HCT116 (cell line): ENCODE measurements at regions not wholly inside any gene's neighbourhood (a gene's known extent, or its start where the extent isn't known, plus 50 kb on each side); places are given as distances from the start of the nearest gene placed in this dataset.

Experiments
- CTCF ChIP-seq, 3 experiments: fragments of 200-600 bp in 1 of 3; sonication (generic) in 1 of 3; IDR thresholded peaks in 2 of 3; conservative IDR thresholded peaks in 1 of 3; 2 replicates each; pipeline ENCODE4 v1.5.1; 2012 to 2017; ENCODE audit warnings: low read depth in 2 of 3, low read length in 2 of 3, antibody characterized with exemption in 1 of 3, borderline replicate concordance in 1 of 3, control low read depth in 1 of 3, mild to moderate bottlenecking in 1 of 3, mixed read lengths in 1 of 3, mixed run types in 1 of 3, moderate library complexity in 1 of 3; ENCODE audit not compliant: insufficient read depth in 1 of 3
- POLR2A ChIP-seq: IDR thresholded peaks from 2 replicates; pipeline ENCODE4 v1.7.0; 2011; ENCODE audit warnings: borderline replicate concordance; ENCODE audit not compliant: insufficient read depth, insufficient read length; ENCODE audit errors: extremely low read depth
- POLR2AphosphoS5 ChIP-seq: IDR thresholded peaks from 2 replicates; pipeline ENCODE4 v1.6.1; 2011; ENCODE audit warnings: mild to moderate bottlenecking, low read depth, low read length, moderate library complexity
- REST ChIP-seq: IDR thresholded peaks from 2 replicates; pipeline ENCODE4 v1.6.1; 2012; ENCODE audit warnings: low read depth

GRCh38 chr4:79638735-79639134, 230.7 kb upstream of the GK2 start:
- TF ChIP-seq POLR2AphosphoS5 (no peak), CTCF (IDR thresholded peaks at IDR 0.05 in 2 of 3, conservative IDR thresholded peaks at IDR 0.05 in 1 of 3; ENCODE audit: borderline replicate concordance in 1 of 3, insufficient read depth in 1 of 3, low read depth in 2 of 3, low read length in 2 of 3) (no peak), POLR2A (no peak), REST (no peak)
